KMS-11 (cell line): ENCODE measurements at regions not wholly inside any gene's neighbourhood (a gene's known extent, or its start where the extent isn't known, plus 50 kb on each side); places are given as distances from the start of the nearest gene placed in this dataset.
A peak's percentile ranks its signal among the peaks of the same experiment; 100 is the strongest.

Experiments used
- H2AFZ ChIP-seq: fragments of 200-600 bp; sonication (generic); 2 replicates; pipeline ENCODE4 v1.6.1; 2016; ENCODE audit warnings: antibody characterized with exemption, mixed run types, low read depth
- H3K27ac ChIP-seq: fragments of 200-600 bp; sonication (generic); 2 replicates; pipeline ENCODE4 v1.6.1; 2016; ENCODE audit warnings: mild to moderate bottlenecking, mixed run types
- H3K27me3 ChIP-seq: fragments of 200-600 bp; sonication (generic); 2 replicates; pipeline ENCODE4 v1.6.1; 2017; ENCODE audit warnings: mild to moderate bottlenecking, low read depth, mixed run types, moderate library complexity; ENCODE audit not compliant: insufficient read depth
- H3K36me3 ChIP-seq: fragments of 200-600 bp; sonication (generic); 2 replicates; pipeline ENCODE4 v1.6.1; 2017; ENCODE audit warnings: mild to moderate bottlenecking, mixed run types; ENCODE audit not compliant: insufficient read depth
- H3K4me1 ChIP-seq: fragments of 200-600 bp; sonication (generic); 2 replicates; pipeline ENCODE4 v1.6.1; 2016; ENCODE audit warnings: mild to moderate bottlenecking, low read depth, mixed run types; ENCODE audit not compliant: poor library complexity, severe bottlenecking
- H3K4me2 ChIP-seq: fragments of 200-600 bp; sonication (generic); 2 replicates; pipeline ENCODE4 v1.7.0; 2016; ENCODE audit warnings: mild to moderate bottlenecking, mixed run types
- H3K4me3 ChIP-seq: fragments of 200-600 bp; sonication (generic); IDR thresholded peaks from 2 replicates; pipeline ENCODE4 v1.6.1; 2017; ENCODE audit warnings: low read depth, low read length, mixed read lengths; ENCODE audit not compliant: insufficient read depth
- H3K79me2 ChIP-seq: fragments of 200-600 bp; sonication (generic); 2 replicates; pipeline ENCODE4 v1.6.1; 2016; ENCODE audit warnings: low read depth, mixed run types; ENCODE audit not compliant: insufficient read depth
- H3K9ac ChIP-seq: fragments of 200-600 bp; sonication (generic); 2 replicates; pipeline ENCODE4 v1.6.1; 2016; ENCODE audit warnings: mild to moderate bottlenecking, mixed run types
- H4K20me1 ChIP-seq: fragments of 200-600 bp; sonication (generic); 2 replicates; pipeline ENCODE4 v1.6.1; 2016; ENCODE audit warnings: mild to moderate bottlenecking, mixed run types; ENCODE audit not compliant: insufficient read depth
- CTCF ChIP-seq: fragments of 200-600 bp; sonication (generic); conservative IDR thresholded peaks from 2 replicates; pipeline ENCODE4 v1.6.1; 2017; ENCODE audit warnings: low read depth, mild to moderate bottlenecking, antibody characterized with exemption, low read length, moderate library complexity, mixed read lengths

GRCh38 chr11:82176945-82177344 is 556.7 kb downstream of the FAM181B start:
- TF ChIP-seq CTCF: no peak
- Histone ChIP-seq H4K20me1 (no peaks in the 10 kb centered on the region), H2AFZ (no peak overlapping the region), H3K4me2 (no peak overlapping the region), H3K4me1 (no peaks in the 10 kb centered on the region), H3K27me3 (no peaks in the 10 kb centered on the region), H3K27ac (no peak overlapping the region), H3K4me3 (no peak overlapping the region), H3K79me2 (no peaks in the 10 kb centered on the region), H3K36me3 (no peaks in the 10 kb centered on the region), H3K9ac (no peak overlapping the region)

- no peak overlapping the region for H3K27ac ChIP-seq
- no peaks in the 10 kb centered on the region for H3K36me3 ChIP-seq
- H3K4me3 ChIP-seq: no peak overlapping the region
- H2AFZ ChIP-seq: no peak overlapping the region
- H3K9ac ChIP-seq: no peak overlapping the region
- no peak overlapping the region for H3K4me2 ChIP-seq
- H3K27me3 ChIP-seq: no peaks in the 10 kb centered on the region
- H3K4me1 ChIP-seq: no peaks in the 10 kb centered on the region
- no peaks in the 10 kb centered on the region for H4K20me1 ChIP-seq
- TF ChIP-seq CTCF: no peak
- H3K79me2 ChIP-seq: no peaks in the 10 kb centered on the region
Measured at GRCh38 chr11:82176365-82176764, 557.3 kb downstream of the FAM181B start.

GRCh38 chr11:82174610-82175009 is 559.1 kb downstream of the FAM181B start:
- Histone ChIP-seq H3K9ac (no peak overlapping the region), H3K4me3 (no peak overlapping the region), H3K79me2 (no peaks in the 10 kb centered on the region), H2AFZ (no peak overlapping the region), H3K4me1 (no peaks in the 10 kb centered on the region), H3K4me2 (no peak overlapping the region), H4K20me1 (no peaks in the 10 kb centered on the region), H3K36me3 (no peaks in the 10 kb centered on the region), H3K27ac (no peak overlapping the region), H3K27me3 (no peaks in the 10 kb centered on the region)
- peak; percentile 64 for TF ChIP-seq CTCF

DNA sequence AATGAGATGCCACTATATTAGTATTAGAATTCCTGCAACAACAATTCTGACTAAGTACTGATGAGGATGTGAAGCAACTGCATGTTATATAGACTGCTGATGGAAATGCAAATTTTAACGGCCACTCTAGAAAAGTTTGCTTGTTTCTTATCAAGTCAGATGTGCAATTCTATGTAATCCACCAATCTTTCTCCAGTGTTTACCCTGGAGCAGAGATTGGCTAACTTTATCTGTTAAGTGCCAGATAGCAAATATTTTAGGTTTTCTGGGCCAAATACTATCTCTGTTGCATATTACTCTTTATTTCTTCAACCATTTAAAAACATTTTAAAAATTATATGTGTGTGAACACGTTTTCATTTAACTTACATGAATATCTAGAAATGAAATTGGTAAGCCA is 586.9 kb downstream of the FAM181B start:
- Histone ChIP-seq H3K27me3 (no peaks in the 10 kb centered on the region), H4K20me1 (no peaks in the 10 kb centered on the region), H3K36me3 (no peaks in the 10 kb centered on the region), H2AFZ (no peak overlapping the region), H3K9ac (no peak overlapping the region), H3K4me2 (no peak overlapping the region), H3K79me2 (no peaks in the 10 kb centered on the region), H3K4me3 (no peak overlapping the region), H3K4me1 (no peaks in the 10 kb centered on the region), H3K27ac (no peak overlapping the region)
- TF ChIP-seq CTCF: no peak

- H2AFZ ChIP-seq: no peak overlapping the region
- no peaks in the 10 kb centered on the region for H3K79me2 ChIP-seq
- H3K4me2 ChIP-seq: no peak overlapping the region
- TF ChIP-seq CTCF: no peak
- H3K27ac ChIP-seq: no peak overlapping the region
- H3K9ac ChIP-seq: no peak overlapping the region
- H3K27me3 ChIP-seq: no peaks in the 10 kb centered on the region
- H3K4me1 ChIP-seq: no peaks in the 10 kb centered on the region
- no peaks in the 10 kb centered on the region for H4K20me1 ChIP-seq
- no peak overlapping the region for H3K4me3 ChIP-seq
- H3K36me3 ChIP-seq: no peaks in the 10 kb centered on the region
Measured at GRCh38 chr11:82118946-82119345, 614.7 kb downstream of the FAM181B start.
